NCI-H146 treated with DMSO at 0.1 percent for 48 hours (cell line): ENCODE measurements at regions not wholly inside any gene's neighbourhood (a gene's known extent, or its start where the extent isn't known, plus 50 kb on each side); places are given as distances from the start of the nearest gene placed in this dataset.
A peak's percentile ranks its signal among the peaks of the same experiment; 100 is the strongest.
"Not testable (repeated sequence)": the region's sequence is repeated elsewhere in the genome, so short reads cannot be mapped to it uniquely, and the experiment has no call there.

Source experiments
- DNase-seq: peaks from one replicate; lab custom pipeline; 2025; ENCODE audit not compliant: unreplicated experiment; lab: John Stamatoyannopoulos, UW

DNA sequence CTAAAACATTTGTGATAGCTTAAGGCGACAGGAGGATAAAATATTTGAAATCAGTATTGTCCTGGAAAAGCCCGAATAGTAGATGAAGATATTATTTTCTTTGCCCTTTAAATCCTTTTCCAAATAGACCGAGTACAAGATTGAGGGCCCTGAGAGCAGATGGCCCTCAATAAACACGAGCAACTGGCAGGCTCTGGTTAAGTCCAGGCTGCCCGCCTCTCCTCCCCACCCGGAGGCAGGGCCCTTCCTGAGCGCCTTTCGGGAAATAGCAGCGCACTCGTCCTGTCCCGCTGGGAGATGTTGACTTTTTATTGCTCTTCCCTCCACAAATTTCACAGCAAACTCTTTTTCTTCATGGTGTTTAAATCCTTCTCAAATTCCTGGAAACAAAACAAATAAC is 50.8 kb upstream of the MAX start:
- no peak for DNase-seq

DNA sequence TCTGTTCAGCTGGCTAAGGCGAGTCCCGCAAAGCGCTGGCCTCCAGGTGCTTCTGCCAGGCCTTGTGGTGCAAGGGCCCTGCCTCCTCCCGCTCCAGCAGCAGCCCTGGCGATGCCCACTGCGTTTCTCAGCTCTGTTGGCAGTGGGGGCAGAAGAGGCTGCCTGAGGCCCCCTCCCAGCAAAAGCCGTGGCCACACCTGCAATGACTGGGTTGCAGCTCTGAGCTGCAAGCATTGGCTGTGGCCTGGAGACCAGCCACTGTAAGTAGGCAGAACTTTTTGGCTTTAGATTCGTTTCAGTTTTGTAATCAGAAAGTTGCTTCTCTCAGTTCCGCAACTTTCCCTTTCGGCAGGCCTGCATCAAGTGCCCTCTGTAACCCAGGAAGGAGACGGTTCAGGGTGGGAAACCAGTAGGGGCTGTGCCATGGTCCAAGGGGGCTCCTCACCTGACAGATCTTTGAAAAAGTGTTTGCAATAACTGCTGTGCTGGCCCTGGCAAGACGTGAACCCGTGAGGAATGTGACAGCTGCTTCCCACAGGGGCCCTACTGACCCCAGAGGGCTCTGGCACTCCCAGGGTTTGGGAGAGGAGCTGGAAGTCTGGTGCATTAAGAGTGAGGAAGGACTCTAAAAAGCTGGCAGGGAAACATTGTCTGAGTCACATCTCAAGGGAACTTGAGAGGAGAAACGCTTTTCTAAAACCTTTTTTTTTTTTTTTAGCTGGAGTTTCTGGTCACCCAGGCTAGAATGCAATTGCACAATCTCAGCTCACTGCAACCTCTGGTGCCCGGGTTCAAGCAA is 54.5 kb upstream of the MAX start:
- no peak for DNase-seq

DNA sequence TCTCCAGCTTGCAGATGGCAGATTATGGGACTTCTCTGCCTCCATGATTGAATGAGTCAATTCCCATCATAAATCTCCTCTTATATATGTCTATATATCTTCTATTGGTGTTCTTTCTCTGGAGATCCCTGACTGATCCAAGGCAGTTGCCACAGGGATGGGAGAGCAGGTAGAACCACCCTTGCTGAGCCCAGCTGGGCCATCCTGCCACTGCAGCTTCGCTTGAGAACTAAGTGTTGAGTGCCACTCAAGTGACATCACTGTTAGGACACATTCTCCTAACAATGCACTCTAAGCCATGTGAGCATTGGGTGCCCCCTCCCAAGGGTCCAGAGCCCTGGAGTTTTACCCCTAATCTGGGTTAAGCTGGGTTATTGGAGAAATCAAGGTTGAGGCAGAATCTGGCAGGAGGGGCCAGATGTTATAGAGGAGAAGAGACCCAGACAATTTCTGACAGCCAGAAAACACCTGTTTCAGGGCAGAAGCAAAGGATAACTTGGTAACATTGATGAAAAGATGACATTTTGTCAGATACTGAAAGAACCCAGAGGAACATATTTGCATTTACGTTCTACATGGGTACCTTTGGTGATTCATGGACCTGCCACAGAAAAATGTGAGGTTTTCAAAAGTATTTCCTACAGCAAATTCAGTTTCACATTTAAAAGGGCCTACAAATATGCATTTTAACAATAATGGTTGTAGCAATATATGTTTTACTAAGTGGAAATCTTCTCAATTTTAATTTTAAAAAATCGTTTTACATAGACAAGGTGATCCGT is 57.2 kb upstream of the MAX start:
- DNase-seq, result no peak

DNA sequence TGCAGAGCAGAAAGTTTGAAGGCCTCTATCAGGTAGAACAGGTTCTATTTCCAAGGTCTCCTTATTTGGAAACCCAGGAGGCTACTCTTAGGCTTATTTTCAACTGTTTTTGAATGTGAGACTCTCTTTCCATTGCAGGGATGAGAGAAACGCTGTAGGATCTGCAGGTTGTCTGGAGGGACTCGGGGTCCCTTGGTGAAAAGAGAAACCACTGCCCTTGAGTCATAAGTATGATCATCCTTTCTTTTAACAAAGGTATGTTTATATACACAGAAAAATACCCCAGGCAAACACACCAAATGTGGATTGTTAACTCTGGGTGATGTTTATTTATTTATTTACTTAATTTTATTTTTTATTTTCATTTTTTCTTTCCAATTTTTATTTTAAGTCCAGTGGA is 57.8 kb upstream of the MAX start:
- no peak for DNase-seq

DNA sequence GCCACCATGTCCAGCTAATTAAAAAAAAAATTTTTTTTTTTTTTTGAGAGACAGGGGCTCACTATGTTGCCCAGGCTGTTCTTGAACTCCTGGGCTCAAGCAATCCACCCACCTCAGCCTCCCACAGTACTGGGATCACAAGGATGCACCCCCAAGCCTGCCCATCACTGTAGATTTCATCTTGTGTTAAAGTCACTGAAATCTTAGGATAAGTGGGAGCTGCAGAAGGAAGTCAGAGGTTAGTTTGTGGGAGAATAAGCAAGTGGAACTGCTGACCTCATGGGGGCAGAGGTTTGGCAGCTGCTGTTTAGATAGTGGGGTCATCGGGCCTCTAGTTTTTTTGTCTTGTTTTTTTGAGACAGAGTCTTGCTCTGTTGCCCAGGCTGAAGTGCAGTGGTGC is 59.7 kb upstream of the MAX start:
- no peak for DNase-seq

DNA sequence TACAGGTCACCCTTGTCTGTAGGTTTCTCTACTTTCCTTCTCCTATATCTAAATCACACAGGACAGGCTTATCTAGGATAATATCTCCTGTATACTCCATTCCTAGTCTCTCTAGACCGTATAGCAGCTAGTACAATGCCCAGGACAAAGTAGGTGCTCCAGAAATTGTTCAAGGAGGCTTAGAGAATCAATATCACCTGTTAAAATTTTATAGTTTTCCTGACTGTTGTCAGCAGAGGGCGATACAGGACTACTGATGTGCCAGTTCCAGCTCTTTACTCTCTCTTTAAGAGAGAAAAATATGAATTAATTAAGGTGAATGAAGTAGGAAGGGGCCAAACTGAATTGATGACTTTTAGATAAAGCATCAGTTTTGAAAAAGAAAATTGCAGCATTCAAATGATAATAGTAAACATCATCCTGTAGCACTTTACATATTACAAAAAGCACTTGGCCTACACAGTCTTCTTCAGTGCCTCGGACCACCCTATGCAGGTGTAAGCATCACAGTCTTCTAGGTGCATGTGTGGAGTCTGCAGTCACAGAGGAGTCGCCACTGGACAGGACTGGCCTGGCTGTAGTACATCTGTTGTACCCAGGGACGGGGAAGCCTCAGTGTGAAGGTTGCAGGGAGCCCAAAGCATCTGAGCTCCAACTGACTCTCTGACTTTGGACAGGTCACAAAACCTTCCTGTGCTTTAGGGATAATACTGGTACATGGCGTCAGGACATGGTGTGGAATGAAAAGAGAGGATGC is 61.9 kb upstream of the MAX start:
- peak; percentile 5 for DNase-seq

DNA sequence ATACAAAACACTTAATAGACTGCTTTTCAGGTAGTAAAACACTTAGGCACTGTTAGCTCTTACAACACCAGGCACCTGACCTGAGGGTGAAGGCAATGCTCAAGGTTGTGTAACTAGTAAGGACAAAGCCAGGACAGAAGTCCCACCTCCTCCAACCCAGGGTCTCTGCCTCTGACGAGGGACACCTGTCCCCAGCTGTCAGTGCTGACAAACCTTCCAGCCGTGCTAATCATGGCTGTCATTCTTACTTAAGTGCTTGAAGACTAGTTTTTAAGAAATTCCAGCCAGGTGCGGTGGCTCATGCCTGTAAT is 62.5 kb upstream of the MAX start:
- no peak for DNase-seq

DNA sequence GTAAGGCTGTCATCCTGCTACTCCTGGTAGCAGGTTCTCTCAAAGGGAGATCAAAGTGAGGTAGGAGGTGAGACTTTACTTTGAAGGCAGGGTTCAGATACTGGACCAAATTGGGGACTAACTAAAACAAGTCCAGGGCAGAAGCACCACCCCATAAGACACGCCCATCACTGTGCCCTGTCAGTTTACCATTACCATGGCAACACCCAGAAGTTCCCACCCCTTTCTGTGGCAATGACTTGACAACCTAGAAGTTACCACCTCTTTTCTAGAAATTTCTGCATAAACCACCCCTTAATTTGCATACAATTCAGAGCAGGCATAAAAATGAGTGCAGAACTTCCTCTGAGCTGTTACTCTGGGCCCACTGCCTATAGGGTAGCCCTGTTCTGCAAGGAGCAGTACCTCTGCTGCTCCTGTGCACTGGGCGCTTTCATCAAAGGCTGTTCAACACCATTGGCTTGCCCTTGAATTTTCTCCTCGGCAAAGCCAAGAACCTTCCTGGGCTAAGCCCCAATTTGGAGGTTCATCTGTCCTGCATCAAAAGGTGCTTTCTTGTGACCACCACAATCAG is 64.8 kb upstream of the MAX start:
- DNase-seq, result no peak

DNA sequence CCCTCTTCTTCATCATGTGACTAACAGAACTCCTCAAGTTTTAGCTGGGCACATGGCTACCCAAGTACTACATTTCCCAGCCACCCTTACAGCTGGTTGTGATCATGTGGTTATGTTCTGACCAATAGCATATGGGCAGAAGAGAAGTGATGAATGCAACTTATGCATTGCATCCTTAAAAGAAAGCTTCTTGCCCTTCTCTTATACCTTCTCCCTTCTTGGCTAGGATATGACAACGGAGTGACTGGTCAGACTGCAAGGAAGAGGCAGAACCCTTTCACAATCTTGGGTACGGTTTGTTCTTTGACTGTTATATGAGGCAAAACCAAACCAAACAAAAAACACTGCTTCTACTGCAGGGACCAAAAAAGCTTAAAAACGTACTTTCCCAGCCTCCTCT is 66.5 kb upstream of the MAX start:
- no peak for DNase-seq

DNA sequence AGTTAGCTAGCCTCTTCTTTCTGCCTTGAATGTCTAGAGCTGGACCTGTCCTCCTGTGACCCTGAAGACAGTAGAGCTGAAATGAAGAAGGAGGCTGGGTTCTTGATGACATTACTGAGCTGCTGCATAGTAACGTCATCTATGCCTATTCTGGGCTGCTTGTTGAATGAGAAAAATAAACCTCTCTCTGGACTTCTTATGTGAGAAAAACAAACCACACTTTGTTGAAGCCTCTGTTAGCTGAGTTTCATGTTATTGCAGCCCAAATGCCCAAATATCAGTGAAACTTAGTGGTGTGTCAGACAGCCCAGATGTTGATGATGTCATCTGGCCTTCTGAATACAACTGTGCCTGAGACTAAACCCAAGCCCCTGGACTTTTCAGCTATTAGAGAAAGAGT is 67.0 kb upstream of the MAX start:
- DNase-seq, result no peak

DNA sequence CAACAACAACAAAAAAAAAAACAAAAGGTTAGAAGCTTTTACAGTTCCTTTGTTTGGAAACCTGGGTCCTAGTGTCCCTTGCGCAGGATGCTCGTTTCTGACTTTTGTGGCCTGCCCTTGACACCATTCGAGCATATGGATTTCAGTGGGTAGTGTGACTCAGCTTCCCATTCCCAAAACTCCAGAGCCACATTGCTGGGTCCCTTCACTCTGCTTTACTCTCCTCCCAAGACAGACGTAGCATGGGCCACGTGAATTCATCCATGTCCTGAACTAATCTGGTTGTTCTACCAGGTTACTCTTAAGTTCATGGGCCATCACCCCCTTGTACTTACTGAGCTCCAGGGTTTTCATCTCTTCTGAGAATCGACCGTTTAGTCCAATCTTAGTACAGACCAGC is 68.0 kb upstream of the MAX start:
- DNase-seq, result no peak

DNA sequence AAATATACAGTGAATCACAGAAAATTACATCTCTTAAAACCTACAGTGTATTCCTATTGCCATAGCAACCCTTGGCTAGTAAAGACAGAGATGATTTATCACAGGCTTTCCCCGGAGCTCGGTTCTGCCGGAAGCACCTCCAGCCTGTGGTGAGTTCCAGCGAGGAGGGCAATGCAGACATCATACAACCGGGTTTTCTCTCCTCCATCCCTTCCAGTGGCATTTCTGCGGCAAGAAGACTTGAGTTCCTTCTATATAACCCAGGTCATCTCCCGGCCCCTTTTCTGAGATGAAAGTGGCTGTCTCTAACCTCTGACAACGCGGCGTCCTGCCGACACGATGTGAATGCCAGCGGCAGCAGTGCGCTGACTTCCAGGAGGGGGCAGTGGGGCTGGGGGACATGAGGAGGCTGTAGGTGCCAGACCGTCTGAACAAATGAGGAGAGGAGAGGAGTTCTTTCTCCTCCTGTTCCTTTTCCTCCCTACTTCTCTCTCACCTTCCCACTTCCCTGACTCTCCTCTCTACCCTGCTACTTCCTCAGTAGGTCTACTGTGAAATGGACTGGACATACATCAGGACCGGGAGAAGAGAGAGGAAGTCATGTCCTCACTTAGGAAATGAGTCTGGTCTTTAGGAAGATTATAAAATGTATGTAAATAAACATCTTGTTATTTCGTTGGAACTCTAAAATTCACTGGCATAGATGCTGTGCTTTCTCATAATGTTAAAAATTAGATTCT is 68.6 kb upstream of the MAX start:
- no peak for DNase-seq

DNA sequence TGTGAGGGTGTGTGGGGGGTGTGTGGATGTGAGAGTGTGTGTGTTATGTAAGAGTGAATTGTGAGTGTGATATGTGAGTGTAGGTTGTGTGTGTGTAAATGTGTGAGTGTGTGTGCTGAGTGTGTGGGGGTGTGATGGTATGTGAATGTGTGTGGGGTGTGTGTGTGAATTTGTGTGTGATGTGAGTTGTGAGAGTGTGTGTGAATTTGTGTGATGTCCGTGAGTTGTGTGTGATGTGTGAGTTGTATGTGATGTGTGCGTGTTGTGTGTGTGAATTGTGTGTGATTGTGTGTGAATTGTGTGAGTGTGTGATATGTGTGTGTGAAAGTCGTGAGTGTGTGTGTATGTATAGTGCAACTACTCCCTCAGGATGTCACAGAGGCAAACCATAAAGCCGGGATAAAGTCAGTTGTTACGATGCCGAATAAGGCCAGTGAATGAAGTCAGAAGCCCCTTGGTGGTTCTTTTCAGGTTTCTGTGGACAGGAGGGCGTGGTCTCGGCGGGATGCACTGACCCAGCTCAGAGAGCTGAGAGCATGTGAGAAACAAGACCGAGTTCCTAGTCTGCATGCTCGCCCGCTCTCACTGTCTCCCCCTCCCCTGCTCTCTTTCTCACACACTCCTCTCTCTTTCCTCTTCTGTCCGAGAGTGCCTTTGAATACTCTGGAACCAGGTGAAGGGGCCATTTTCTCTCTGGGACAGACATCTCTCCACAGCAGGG is 71.8 kb upstream of the MAX start:
- DNase-seq, result no peak

DNA sequence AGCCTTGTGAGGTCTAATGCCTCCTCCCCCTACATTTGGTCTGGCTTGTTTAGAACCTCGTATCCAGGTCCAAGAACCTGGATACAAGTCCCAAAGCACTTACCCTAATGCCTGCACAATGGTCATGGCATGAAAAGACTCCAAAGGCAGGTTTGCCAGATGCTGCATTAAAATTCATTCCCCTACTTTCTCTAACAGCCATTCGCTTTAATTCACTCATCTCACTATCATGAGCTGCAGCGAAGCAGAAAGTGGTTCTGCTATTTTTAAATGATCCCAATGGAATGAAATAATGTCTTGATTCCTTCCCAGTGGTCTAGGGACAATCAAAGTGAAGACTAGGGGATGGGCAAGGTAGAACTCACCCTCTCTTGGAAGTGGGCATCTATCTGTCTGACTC is 72.5 kb upstream of the MAX start:
- DNase-seq, result no peak

DNA sequence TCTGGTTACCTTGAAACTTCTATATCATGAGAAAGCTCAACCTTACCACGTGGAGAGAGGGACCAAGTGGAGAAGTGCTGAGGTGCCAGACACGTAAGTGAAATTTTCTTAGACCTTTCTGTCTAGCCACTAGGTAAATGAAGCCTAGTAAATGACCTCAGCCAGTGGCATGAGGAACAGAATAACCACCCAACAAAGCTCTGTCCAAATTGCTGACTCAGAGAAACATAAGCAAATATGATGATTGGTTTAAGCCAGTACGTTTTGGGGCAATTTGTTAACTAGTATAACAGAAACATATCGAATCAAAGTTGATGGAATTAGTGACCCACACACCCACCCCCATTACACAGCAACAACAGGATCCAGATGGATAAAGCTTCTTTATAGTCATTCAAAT is 75.2 kb upstream of the MAX start:
- no peak for DNase-seq

DNA sequence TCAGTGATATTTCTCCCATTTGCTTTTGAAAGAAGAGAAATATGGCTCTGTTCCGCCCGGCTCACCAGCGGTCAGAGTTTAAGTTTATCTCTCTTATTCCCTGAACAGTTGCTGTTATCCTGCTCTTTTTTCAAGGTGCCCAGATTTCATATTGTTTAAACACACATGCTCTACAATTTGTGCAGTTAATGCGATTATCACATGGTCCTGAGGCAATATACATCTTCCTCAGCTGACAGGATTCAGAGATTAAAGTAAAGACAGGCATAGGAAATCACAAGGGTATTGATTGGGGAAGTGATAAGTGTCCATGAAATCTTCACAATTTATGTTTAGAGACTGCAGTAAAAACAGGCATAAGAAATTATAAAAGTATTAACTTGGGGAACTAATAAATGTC is 76.9 kb upstream of the MAX start:
- DNase-seq, result not testable (repeated sequence)

DNA sequence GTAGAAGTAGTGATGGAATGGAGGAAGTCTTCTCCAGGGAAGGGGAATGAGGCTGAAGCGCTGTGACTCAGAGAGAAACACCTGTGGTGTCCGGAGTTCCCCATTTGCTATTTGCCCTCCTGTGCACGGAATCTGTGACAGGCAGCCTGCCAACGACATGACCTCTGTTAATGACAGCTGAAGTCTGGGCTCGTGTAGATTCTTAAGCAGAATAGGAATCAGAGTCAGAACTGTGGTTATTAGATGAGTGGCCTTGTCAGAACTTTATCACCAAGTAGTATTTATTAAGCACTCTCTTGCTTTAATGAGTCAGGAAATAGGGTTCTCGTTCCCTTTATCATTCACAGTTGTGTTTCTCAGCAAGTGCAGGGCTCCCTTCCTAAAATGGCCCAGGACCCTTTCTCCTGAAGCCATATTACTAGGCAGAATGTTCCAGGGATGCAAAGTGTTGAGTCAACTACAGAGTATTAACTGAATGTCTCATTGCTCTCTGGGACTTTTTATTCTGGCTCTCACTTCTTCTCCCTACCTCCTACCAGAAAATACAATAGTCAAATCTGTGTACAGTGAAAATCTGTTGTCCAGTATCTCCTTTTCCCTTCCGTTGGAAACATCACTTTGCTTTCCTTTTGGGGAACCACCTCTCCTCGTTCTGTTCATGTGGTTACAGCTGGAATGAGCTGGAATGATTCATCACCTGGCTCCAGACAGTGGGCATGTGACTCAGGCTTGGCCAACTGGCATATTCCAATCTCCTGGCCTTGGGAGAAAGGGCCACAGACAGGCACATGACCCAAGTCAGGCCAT is 77.8 kb upstream of the MAX start:
- no peak for DNase-seq

DNA sequence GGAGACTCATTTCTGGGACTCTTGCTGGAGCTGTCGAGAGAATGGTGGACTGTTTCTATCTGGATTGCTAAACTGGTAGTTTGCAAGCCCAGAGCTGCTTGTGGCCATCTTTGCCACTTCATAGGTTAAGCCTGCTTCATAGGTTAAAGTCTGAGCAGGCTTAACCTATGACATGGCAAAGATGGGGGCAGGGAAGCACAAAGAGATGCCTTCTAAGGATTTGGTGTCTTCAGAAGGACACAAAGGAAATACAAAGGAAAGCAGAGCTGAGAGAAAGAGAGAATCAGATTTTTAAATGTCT is 78.4 kb upstream of the MAX start:
- no peak for DNase-seq

DNA sequence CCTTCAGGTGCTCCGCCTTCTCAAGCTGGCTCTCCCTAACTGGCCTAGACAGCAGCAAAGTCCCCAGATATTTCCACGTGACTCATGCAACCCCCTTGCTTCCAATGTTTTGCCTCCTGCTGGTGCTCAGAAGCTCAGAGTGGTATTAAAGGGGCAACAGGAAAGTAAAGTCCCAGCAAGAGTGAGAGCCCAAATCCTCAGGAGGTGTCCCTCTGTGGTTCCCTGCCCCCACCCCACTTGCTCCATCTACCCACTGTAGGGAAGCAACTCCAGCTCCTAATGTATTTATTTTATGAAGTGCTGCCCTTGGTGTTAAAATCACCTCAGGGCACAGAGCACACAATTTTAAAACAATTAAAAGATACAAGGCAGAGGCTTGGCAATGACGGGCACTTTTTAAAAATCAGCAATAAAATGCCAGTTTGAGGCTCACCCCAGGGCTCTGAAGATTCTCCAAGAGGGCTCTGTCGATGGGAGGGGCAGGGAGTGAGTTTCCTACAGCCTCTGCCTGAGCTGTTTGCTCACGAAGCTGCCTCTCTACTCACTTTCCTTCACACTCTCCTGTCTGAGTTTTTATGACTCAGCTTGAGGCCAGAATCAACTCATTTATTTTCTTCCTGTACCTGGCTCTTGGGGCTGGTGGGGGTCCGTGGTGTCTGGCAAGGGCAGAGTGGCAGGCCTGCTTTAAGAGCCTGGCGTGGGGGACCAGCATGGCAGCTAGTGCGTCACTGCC is 81.9 kb upstream of the MAX start:
- DNase-seq, result no peak
